WTC11 (cell line): ENCODE measurements at regions not wholly inside any gene's neighbourhood (a gene's known extent, or its start where the extent isn't known, plus 50 kb on each side); places are given as distances from the start of the nearest gene placed in this dataset.

ENCODE experiments used
- ATAC-seq: fragments of 200-7000 bp; cut with Tn5 transposase; 2 replicates; pipeline ENCODE4 v1.10.0; 2021; ENCODE audit warnings: mild to moderate bottlenecking, moderate library complexity
- CTCF ChIA-PET: fragments of 300-600 bp; sonication (Branson Sonifier 250); formaldehyde crosslinking; loops from one replicate; lab custom pipeline; 2021; ENCODE audit warnings: antibody characterized with exemption; lab: Charles Lee
- POLR2A ChIA-PET: fragments of 350-600 bp; sonication (Branson Sonifier 250); formaldehyde crosslinking; loops from one replicate; lab custom pipeline; 2021; ENCODE audit warnings: antibody characterized with exemption; lab: Charles Lee
- DNase-seq: peaks from one replicate; pipeline ENCODE4 v3.0.0; 2021; ENCODE audit warnings: low spot score
- H3K27ac Mint-ChIP-seq: 2 replicates; pipeline ENCODE4 v1.8.0; 2021; ENCODE audit warnings: mixed read lengths
- H3K27me3 Mint-ChIP-seq: 2 replicates; pipeline ENCODE4 v1.8.0; 2021; ENCODE audit warnings: low read depth, mild to moderate bottlenecking, moderate library complexity, mixed read lengths
- H3K36me3 Mint-ChIP-seq: 2 replicates; pipeline ENCODE4 v1.8.0; 2021; ENCODE audit warnings: mixed read lengths
- H3K4me1 Mint-ChIP-seq: 2 replicates; pipeline ENCODE4 v1.8.0; 2022; ENCODE audit warnings: mixed read lengths
- H3K4me3 Mint-ChIP-seq: 2 replicates; pipeline ENCODE4 v1.8.0; 2021; ENCODE audit warnings: mild to moderate bottlenecking, moderate library complexity, mixed read lengths
- H3K9me3 Mint-ChIP-seq: 2 replicates; pipeline ENCODE4 v1.8.0; 2021; ENCODE audit warnings: mixed read lengths
- AFF4 ChIP-seq: sonication (generic); formaldehyde crosslinking; IDR thresholded peaks from 2 replicates; pipeline ENCODE4 v1.8.1; 2023; ENCODE audit warnings: mild to moderate bottlenecking, missing genetic modification reagents, borderline replicate concordance
- ARID4B ChIP-seq: sonication (generic); formaldehyde crosslinking; IDR thresholded peaks from 2 replicates; pipeline ENCODE4 v1.8.0; 2023; ENCODE audit warnings: missing genetic modification reagents, mild to moderate bottlenecking, borderline replicate concordance
- ATF1 ChIP-seq: sonication (generic); formaldehyde crosslinking; IDR thresholded peaks from 2 replicates; pipeline ENCODE4 v1.8.1; 2023; ENCODE audit warnings: mild to moderate bottlenecking, moderate library complexity, missing genetic modification reagents
- CDX4 ChIP-seq: fragments of 250-450 bp; sonication (Bioruptor Pico); IDR thresholded peaks from 2 replicates; pipeline ENCODE4 v1.9.0; 2021; ENCODE audit warnings: moderate library complexity, mild to moderate bottlenecking, inconsistent platforms, borderline replicate concordance
- CREM ChIP-seq: sonication (generic); formaldehyde crosslinking; IDR thresholded peaks from 2 replicates; pipeline ENCODE4 v1.8.1; 2022; ENCODE audit warnings: mild to moderate bottlenecking, missing genetic modification reagents, moderate library complexity
- E2F4 ChIP-seq: sonication (generic); formaldehyde crosslinking; IDR thresholded peaks from 2 replicates; pipeline ENCODE4 v1.8.1; 2022; ENCODE audit warnings: low read depth, mild to moderate bottlenecking, moderate library complexity, missing genetic modification reagents, borderline replicate concordance
- E2F5 ChIP-seq: sonication (generic); formaldehyde crosslinking; IDR thresholded peaks from 2 replicates; pipeline ENCODE4 v1.8.1; 2022; ENCODE audit warnings: mild to moderate bottlenecking, moderate library complexity, missing genetic modification reagents
- ELF4 ChIP-seq: sonication (generic); formaldehyde crosslinking; IDR thresholded peaks from 2 replicates; pipeline ENCODE4 v1.8.1; 2022; ENCODE audit warnings: low read depth, mild to moderate bottlenecking, moderate library complexity, missing genetic modification reagents
- ERG ChIP-seq: fragments of 250-450 bp; sonication (Bioruptor Pico); IDR thresholded peaks from 2 replicates; pipeline ENCODE4 v1.8.0; 2021; ENCODE audit warnings: mild to moderate bottlenecking
- ESRRA ChIP-seq: sonication (generic); formaldehyde crosslinking; IDR thresholded peaks from 2 replicates; pipeline ENCODE4 v1.8.1; 2022; ENCODE audit warnings: mild to moderate bottlenecking, missing genetic modification reagents, borderline replicate concordance
- GRHL2 ChIP-seq: fragments of 250-450 bp; sonication (Bioruptor Pico); IDR thresholded peaks from 2 replicates; pipeline ENCODE4 v1.8.0; 2022; ENCODE audit warnings: mild to moderate bottlenecking, moderate library complexity; ENCODE audit not compliant: insufficient replicate concordance, severe bottlenecking
- JUN ChIP-seq: sonication (generic); formaldehyde crosslinking; IDR thresholded peaks from 2 replicates; pipeline ENCODE4 v1.8.0; 2023; ENCODE audit warnings: mild to moderate bottlenecking, missing genetic modification reagents
- MXD4 ChIP-seq: fragments of 250-450 bp; sonication (Bioruptor Pico); IDR thresholded peaks from 2 replicates; pipeline ENCODE4 v1.8.0; 2021; ENCODE audit warnings: mild to moderate bottlenecking, moderate library complexity, borderline replicate concordance
- NFYB ChIP-seq: sonication (generic); formaldehyde crosslinking; conservative IDR thresholded peaks from 2 replicates; pipeline ENCODE4 v1.8.0; 2022; ENCODE audit warnings: low read depth, missing genetic modification reagents
- SMAD4 ChIP-seq: sonication (generic); formaldehyde crosslinking; IDR thresholded peaks from 2 replicates; pipeline ENCODE4 v1.8.0; 2022; ENCODE audit warnings: mild to moderate bottlenecking, missing genetic modification reagents
- TEAD4 ChIP-seq: sonication (generic); formaldehyde crosslinking; IDR thresholded peaks from 2 replicates; pipeline ENCODE4 v1.8.0; 2022; ENCODE audit warnings: mild to moderate bottlenecking, missing genetic modification reagents
- ZBTB21 ChIP-seq: sonication (generic); formaldehyde crosslinking; IDR thresholded peaks from 2 replicates; pipeline ENCODE4 v1.8.1; 2023; ENCODE audit warnings: mild to moderate bottlenecking, missing genetic modification reagents, borderline replicate concordance
- ZNF263 ChIP-seq: sonication (generic); formaldehyde crosslinking; IDR thresholded peaks from 2 replicates; pipeline ENCODE4 v1.8.1; 2022; ENCODE audit warnings: low read depth, mild to moderate bottlenecking, moderate library complexity, missing genetic modification reagents
- ZSCAN18 ChIP-seq: fragments of 250-450 bp; sonication (Bioruptor Pico); IDR thresholded peaks from 2 replicates; pipeline ENCODE4 v2.1.2; 2022; ENCODE audit warnings: mild to moderate bottlenecking, moderate library complexity

- TF ChIP-seq ERG (CRISPR knock-in tag), result no peak
- no peak for TF ChIP-seq CDX4 (CRISPR knock-in tag)
- no peak for TF ChIP-seq ZNF263 (CRISPR knock-in tag)
- no peak for TF ChIP-seq JUN (CRISPR knock-in tag)
Observed at GRCh38 chrX:112211459-112211858, 128.9 kb upstream of the TRPC5 start (continued).

- ChIA-PET CTCF (no interaction called here), POLR2A (no interaction called here)
- no peaks in the 10 kb centered on the region for H3K4me1 Mint-ChIP-seq
- no peak overlapping the region for H3K4me3 Mint-ChIP-seq
- H3K27me3 Mint-ChIP-seq, result no peaks in the 10 kb centered on the region; the same call in 1 of the 2 replicates
- H3K9me3 Mint-ChIP-seq, result no peaks in the 10 kb centered on the region
- H3K36me3 Mint-ChIP-seq, result no peaks in the 10 kb centered on the region
- DNase-seq (no peak), ATAC-seq (no peak)
- no peak overlapping the region for H3K27ac Mint-ChIP-seq
- TF ChIP-seq ZBTB21 (CRISPR knock-in tag) (no peak), ZSCAN18 (no peak), ELF4 (no peak), MXD4 (no peak), E2F5 (no peak), SMAD4 (CRISPR knock-in tag) (no peak), AFF4 (no peak), GRHL2 (CRISPR knock-in tag) (no peak)
Observed at GRCh38 chrX:112197840-112198239, 115.3 kb upstream of the TRPC5 start.

GRCh38 chrX:112190646-112191045, 108.1 kb upstream of the TRPC5 start:
- H3K4me1 Mint-ChIP-seq, result no peaks in the 10 kb centered on the region
- CTCF ChIA-PET, result no interaction called here
- DNase-seq (no peak), ATAC-seq (no peak)
- no peaks in the 10 kb centered on the region for H3K36me3 Mint-ChIP-seq
- no peaks in the 10 kb centered on the region; the same call in 1 of the 2 replicates for H3K9me3 Mint-ChIP-seq
- no peaks in the 10 kb centered on the region for H3K27me3 Mint-ChIP-seq
- no peak overlapping the region for H3K27ac Mint-ChIP-seq
- POLR2A ChIA-PET, result no interaction called here
- H3K4me3 Mint-ChIP-seq, result no peak overlapping the region
- TF ChIP-seq ATF1 (CRISPR knock-in tag) (no peak), E2F4 (CRISPR knock-in tag) (no peak), TEAD4 (no peak), ESRRA (CRISPR knock-in tag) (no peak), CREM (CRISPR knock-in tag) (no peak), E2F5 (no peak), NFYB (no peak), ARID4B (CRISPR knock-in tag) (no peak)
